ENCODE measurements at regions not wholly inside any gene's neighbourhood (a gene's known extent, or its start where the extent isn't known, plus 50 kb on each side); places are given as distances from the start of the nearest gene placed in this dataset.

DNA sequence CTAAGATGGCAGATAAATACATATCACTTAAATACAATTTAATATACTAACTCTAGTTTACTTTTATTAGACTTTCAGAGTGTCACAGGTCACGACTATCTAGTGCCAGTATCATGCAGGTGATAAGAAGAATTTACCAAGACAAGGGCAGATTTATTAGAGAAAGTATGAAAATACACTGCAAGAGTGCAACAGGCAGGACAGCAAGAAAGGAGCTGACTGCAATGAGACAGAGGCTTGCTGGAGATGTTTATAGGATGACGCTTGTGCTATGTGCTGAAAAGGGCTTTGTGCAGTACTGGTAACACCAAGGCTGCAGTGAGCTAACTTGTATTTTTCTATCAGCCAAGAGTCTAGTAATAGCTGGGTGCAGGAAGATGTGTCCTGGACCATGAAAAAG lies 96.7 kb upstream of the QRFPR start:
- TF ChIP-seq POLR2A (IDR thresholded peaks at IDR 0.05; ENCODE audit: low read length) = no peak
- TF ChIP-seq GATA1 (IDR thresholded peaks at IDR 0.05; ENCODE audit: low read depth, low read length) = no peak

All from erythroblast (primary cell).